Thyroid gland (tissue), 4 donors: ENCODE measurements at regions not wholly inside any gene's neighbourhood (a gene's known extent, or its start where the extent isn't known, plus 50 kb on each side); places are given as distances from the start of the nearest gene placed in this dataset.

Experiments used
- POLR2A ChIP-seq, 2 donors: fragments of 450-650 bp; IDR thresholded peaks; one replicate each; pipeline ENCODE4 v1.6.1; 2017; ENCODE audit warnings: antibody characterized with exemption in 2 of 2, mild to moderate bottlenecking in 2 of 2, moderate library complexity in 1 of 2
- TF ChIP-seq, protein P1 (sequence below), 6 experiments: fragments of 200-600 bp in 3 of 6; fragments of 450-650 bp in 3 of 6; sonication (generic) in 3 of 6; IDR thresholded peaks; one replicate each; pipeline ENCODE4 v1.5.1; 2016 to 2019; ENCODE audit warnings: antibody characterized with exemption in 6 of 6, mild to moderate bottlenecking in 2 of 6, inconsistent platforms in 1 of 6, moderate library complexity in 1 of 6

DNA sequence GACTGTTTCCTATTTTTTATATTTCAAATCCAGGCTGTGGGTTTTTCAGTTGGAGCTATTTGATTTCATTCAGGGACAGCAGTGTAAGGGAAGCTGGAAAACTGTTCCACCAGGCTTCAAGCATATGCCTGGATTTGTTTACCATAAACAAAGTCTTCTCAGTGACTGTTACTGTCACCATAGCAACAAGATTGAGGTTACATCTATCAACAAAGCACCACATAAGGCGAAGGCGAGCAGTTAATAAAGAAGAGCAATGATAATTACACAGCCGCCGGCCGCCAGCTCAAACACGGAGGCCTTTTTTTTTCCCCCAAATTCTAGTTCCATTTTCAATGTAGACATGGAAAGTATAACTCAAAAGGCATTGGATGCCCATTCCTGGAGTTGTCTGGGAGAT, 553.7 kb upstream of the SYT4 start:
- TF ChIP-seq, protein P1, sequence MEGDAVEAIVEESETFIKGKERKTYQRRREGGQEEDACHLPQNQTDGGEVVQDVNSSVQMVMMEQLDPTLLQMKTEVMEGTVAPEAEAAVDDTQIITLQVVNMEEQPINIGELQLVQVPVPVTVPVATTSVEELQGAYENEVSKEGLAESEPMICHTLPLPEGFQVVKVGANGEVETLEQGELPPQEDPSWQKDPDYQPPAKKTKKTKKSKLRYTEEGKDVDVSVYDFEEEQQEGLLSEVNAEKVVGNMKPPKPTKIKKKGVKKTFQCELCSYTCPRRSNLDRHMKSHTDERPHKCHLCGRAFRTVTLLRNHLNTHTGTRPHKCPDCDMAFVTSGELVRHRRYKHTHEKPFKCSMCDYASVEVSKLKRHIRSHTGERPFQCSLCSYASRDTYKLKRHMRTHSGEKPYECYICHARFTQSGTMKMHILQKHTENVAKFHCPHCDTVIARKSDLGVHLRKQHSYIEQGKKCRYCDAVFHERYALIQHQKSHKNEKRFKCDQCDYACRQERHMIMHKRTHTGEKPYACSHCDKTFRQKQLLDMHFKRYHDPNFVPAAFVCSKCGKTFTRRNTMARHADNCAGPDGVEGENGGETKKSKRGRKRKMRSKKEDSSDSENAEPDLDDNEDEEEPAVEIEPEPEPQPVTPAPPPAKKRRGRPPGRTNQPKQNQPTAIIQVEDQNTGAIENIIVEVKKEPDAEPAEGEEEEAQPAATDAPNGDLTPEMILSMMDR (IDR thresholded peaks at IDR 0.05) = no peak
- TF ChIP-seq POLR2A (IDR thresholded peaks at IDR 0.05) = no peak
